ENCODE measurements at regions not wholly inside any gene's neighbourhood (a gene's known extent, or its start where the extent isn't known, plus 50 kb on each side); places are given as distances from the start of the nearest gene placed in this dataset.

GRCh38 chr5:74226716-74227485 is 413.6 kb downstream of the ENC1 start:
- Histone ChIP-seq H3K27me3 (ENCODE audit: insufficient read depth, low read depth, low read length) (no peaks in the 10 kb centered on the region), H3K4me3 (ENCODE audit: low read length) (no peak overlapping the region), H3K9me3 (ENCODE audit: low read length) (no peaks in the 10 kb centered on the region), H3K27ac (ENCODE audit: low read length) (no peak overlapping the region), H2AFZ (ENCODE audit: low read depth, low read length) (no peak overlapping the region), H3K36me3 (ENCODE audit: insufficient read depth, low read length) (no peaks in the 10 kb centered on the region), H3K9ac (ENCODE audit: low read length) (no peak overlapping the region), H4K20me1 (ENCODE audit: insufficient read depth) (no peaks in the 10 kb centered on the region), H3K4me2 (ENCODE audit: low read length) (no peak overlapping the region), H3K79me2 (replicated peaks; ENCODE audit: insufficient read depth, low read length) (no peaks in the 10 kb centered on the region), H3K9me2 (ENCODE audit: insufficient read depth, low read length) (no peaks in the 10 kb centered on the region), H3F3A (ENCODE audit: insufficient read depth, low read length, poor library complexity, severe bottlenecking) (no peaks in the 10 kb centered on the region)
- TF ChIP-seq SMC3 (conservative IDR thresholded peaks at IDR 0.05; ENCODE audit: poor library complexity) (no peak), POLR2AphosphoS5 (IDR thresholded peaks at IDR 0.05) (no peak), REST (IDR thresholded peaks at IDR 0.05; ENCODE audit: borderline replicate concordance) (no peak), RAD21 (conservative IDR thresholded peaks at IDR 0.05) (no peak), CTCF (IDR thresholded peaks at IDR 0.05; ENCODE audit: poor library complexity, severe bottlenecking) (no peak), EZH2 (IDR thresholded peaks at IDR 0.05; ENCODE audit: borderline replicate concordance, insufficient read depth, low read length, poor library complexity, severe bottlenecking) (no peak), TAF1 (IDR thresholded peaks at IDR 0.05; ENCODE audit: low read depth) (no peak), MXI1 (conservative IDR thresholded peaks at IDR 0.05; ENCODE audit: poor library complexity, severe bottlenecking) (no peak), EP300 (conservative IDR thresholded peaks at IDR 0.05; ENCODE audit: poor library complexity, severe bottlenecking) (no peak)

- no peaks in the 10 kb centered on the region for H3K27me3 ChIP-seq (ENCODE audit: insufficient read depth, low read depth, low read length)
- H2AFZ ChIP-seq (ENCODE audit: low read depth, low read length), result no peak overlapping the region
- TF ChIP-seq EZH2 (IDR thresholded peaks at IDR 0.05; ENCODE audit: borderline replicate concordance, insufficient read depth, low read length, poor library complexity, severe bottlenecking) (no peak), MXI1 (conservative IDR thresholded peaks at IDR 0.05; ENCODE audit: poor library complexity, severe bottlenecking) (no peak), POLR2AphosphoS5 (IDR thresholded peaks at IDR 0.05) (no peak), REST (IDR thresholded peaks at IDR 0.05; ENCODE audit: borderline replicate concordance) (no peak), RAD21 (conservative IDR thresholded peaks at IDR 0.05) (no peak), SMC3 (conservative IDR thresholded peaks at IDR 0.05; ENCODE audit: poor library complexity) (no peak), TAF1 (IDR thresholded peaks at IDR 0.05; ENCODE audit: low read depth) (no peak), EP300 (conservative IDR thresholded peaks at IDR 0.05; ENCODE audit: poor library complexity, severe bottlenecking) (no peak), CTCF (IDR thresholded peaks at IDR 0.05; ENCODE audit: poor library complexity, severe bottlenecking) (no peak)
- H3K79me2 ChIP-seq (replicated peaks; ENCODE audit: insufficient read depth, low read length), result no peaks in the 10 kb centered on the region
- no peaks in the 10 kb centered on the region for H3F3A ChIP-seq (ENCODE audit: insufficient read depth, low read length, poor library complexity, severe bottlenecking)
- no peak overlapping the region for H3K4me2 ChIP-seq (ENCODE audit: low read length)
- no peak overlapping the region for H3K9ac ChIP-seq (ENCODE audit: low read length)
- H3K9me3 ChIP-seq (ENCODE audit: low read length), result no peaks in the 10 kb centered on the region
- no peak overlapping the region for H3K27ac ChIP-seq (ENCODE audit: low read length)
- H3K36me3 ChIP-seq (ENCODE audit: insufficient read depth, low read length), result no peaks in the 10 kb centered on the region
- no peaks in the 10 kb centered on the region for H3K9me2 ChIP-seq (ENCODE audit: insufficient read depth, low read length)
- H3K4me3 ChIP-seq (ENCODE audit: low read length), result no peak overlapping the region
- H4K20me1 ChIP-seq (ENCODE audit: insufficient read depth), result no peaks in the 10 kb centered on the region
Observed at GRCh38 chr5:74225587-74225986, 414.9 kb downstream of the ENC1 start.
